Panc1 (cell line): ENCODE measurements at regions not wholly inside any gene's neighbourhood (a gene's known extent, or its start where the extent isn't known, plus 50 kb on each side); places are given as distances from the start of the nearest gene placed in this dataset.

Source experiments
- CTCF ChIP-seq: fragments of 450-650 bp; IDR thresholded peaks from 2 replicates; pipeline ENCODE4 v1.5.1; 2017; ENCODE audit warnings: mild to moderate bottlenecking
- POLR2AphosphoS5 ChIP-seq: IDR thresholded peaks from 2 replicates; pipeline ENCODE4 v1.6.1; 2012; ENCODE audit warnings: mild to moderate bottlenecking, low read depth, low read length, moderate library complexity
- REST ChIP-seq, 2 experiments: IDR thresholded peaks; 2 replicates each; pipeline ENCODE4 v1.6.1; 2011 to 2012; ENCODE audit warnings: low read depth in 2 of 2, control low read depth in 1 of 2, low read length in 1 of 2, mild to moderate bottlenecking in 1 of 2, moderate library complexity in 1 of 2; ENCODE audit not compliant: insufficient read depth in 1 of 2
- TCF7L2 ChIP-seq: IDR thresholded peaks from 2 replicates; pipeline ENCODE4 v1.6.1; 2011; ENCODE audit warnings: mild to moderate bottlenecking, low read depth, low read length, inconsistent platforms

- TF ChIP-seq CTCF (no peak), POLR2AphosphoS5 (no peak), TCF7L2 (no peak), REST (IDR thresholded peaks at IDR 0.05; ENCODE audit: insufficient read depth in 1 of 2, low read depth in 2 of 2, low read length in 1 of 2) (no peak)
These were observed 174.7 kb downstream of the HHIPL2 start for GRCh38 chr1:222373216-222373615.
